Small intestine (tissue), 7 donors: ENCODE measurements at regions not wholly inside any gene's neighbourhood (a gene's known extent, or its start where the extent isn't known, plus 50 kb on each side); places are given as distances from the start of the nearest gene placed in this dataset.

Source experiments
- DNase-seq, 2 donors: peaks; one replicate each; pipeline versions ENCODE4 v3.0.0 to v3.0.0-alpha.2; 2013
- FAIRE-seq: peaks from 2 replicates; lab custom pipeline; 2012; peaks lifted over from hg19 to GRCh38; lab: Jason Lieb, UNC
- H3K27ac ChIP-seq, 3 donors: one replicate each; pipeline ENCODE4 v1.5.1; 2013; ENCODE audit warnings: low read length in 2 of 3, mild to moderate bottlenecking in 2 of 3, control low read depth in 1 of 3, inconsistent platforms in 1 of 3, low read depth in 1 of 3, moderate library complexity in 1 of 3
- H3K27me3 ChIP-seq, 3 donors: one replicate each; pipeline ENCODE4 v1.6.1; 2013; ENCODE audit warnings: low read length in 3 of 3, inconsistent platforms in 1 of 3; ENCODE audit not compliant: control insufficient read depth in 3 of 3, insufficient read depth in 3 of 3
- H3K36me3 ChIP-seq, 3 donors: one replicate each; pipeline ENCODE4 v1.6.1; 2013; ENCODE audit warnings: low read length in 3 of 3, inconsistent platforms in 1 of 3, low read depth in 1 of 3, mild to moderate bottlenecking in 1 of 3, moderate library complexity in 1 of 3; ENCODE audit not compliant: control insufficient read depth in 3 of 3, insufficient read depth in 2 of 3
- H3K4me1 ChIP-seq, 3 donors: one replicate each; pipeline ENCODE4 v1.6.1; 2013; ENCODE audit warnings: low read length in 2 of 3, inconsistent platforms in 1 of 3, low read depth in 1 of 3, mild to moderate bottlenecking in 1 of 3, moderate library complexity in 1 of 3; ENCODE audit not compliant: control insufficient read depth in 3 of 3, insufficient read depth in 2 of 3
- H3K4me3 ChIP-seq, 3 donors: one replicate each; pipeline ENCODE4 v1.5.1; 2013; ENCODE audit warnings: low read length in 3 of 3, control low read depth in 1 of 3, inconsistent platforms in 1 of 3, low read depth in 1 of 3, mild to moderate bottlenecking in 1 of 3, moderate library complexity in 1 of 3
- H3K9me3 ChIP-seq, 2 donors: one replicate each; pipeline ENCODE4 v1.6.1; 2013; ENCODE audit warnings: low read depth in 1 of 2, low read length in 1 of 2; ENCODE audit not compliant: control insufficient read depth in 2 of 2, insufficient read depth in 1 of 2
- WGBS, 3 donors: extraction: QIAGEN DNeasy Blood & Tissue Kit; methylation state at CpG; one replicate each; pipeline ENCODE4 v1.1.7; 2013; 5-methylcytosine and 5-hydroxymethylcytosine counted together
- donor health status: healthy with polysubstance abuse.
- donor health status: control.
- donor health status: control.
- donor health status: Bipolar disorder and iron deficiency.
- donor health status: healthy.

DNA sequence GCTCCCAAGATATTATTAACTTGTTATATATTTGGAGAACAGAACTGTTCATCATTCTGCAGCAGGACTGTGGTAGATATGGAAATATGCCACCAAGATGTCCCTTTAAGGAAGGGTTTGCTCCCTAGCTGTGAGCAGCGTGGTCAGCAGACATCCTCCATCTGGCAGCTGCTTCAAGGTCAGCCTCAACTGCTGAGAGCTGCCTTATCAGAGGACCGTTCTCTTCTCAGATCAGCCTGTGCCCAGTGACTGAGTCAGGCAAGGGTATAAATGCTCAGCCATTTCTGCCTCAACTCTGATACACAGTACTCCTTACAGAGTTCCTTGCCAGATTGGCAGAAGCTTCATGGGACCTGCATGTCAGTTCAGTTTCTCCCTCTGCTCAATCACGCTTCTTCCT, 63.4 kb upstream of the MAGEB2 start:
- Histone ChIP-seq H3K27ac (no peak overlapping the region), H3K27me3 (no peaks in the 10 kb centered on the region), H3K4me1 (no peaks in the 10 kb centered on the region), H3K36me3 (no peaks in the 10 kb centered on the region), H3K9me3 (no peaks in the 10 kb centered on the region), H3K4me3 (no peak overlapping the region)
- no peak for FAIRE-seq
- no peak for DNase-seq
- WGBS, 3 donors = 52 to 68% (median 67%) methylated on average over 3 of the region's 3 CpGs

DNA sequence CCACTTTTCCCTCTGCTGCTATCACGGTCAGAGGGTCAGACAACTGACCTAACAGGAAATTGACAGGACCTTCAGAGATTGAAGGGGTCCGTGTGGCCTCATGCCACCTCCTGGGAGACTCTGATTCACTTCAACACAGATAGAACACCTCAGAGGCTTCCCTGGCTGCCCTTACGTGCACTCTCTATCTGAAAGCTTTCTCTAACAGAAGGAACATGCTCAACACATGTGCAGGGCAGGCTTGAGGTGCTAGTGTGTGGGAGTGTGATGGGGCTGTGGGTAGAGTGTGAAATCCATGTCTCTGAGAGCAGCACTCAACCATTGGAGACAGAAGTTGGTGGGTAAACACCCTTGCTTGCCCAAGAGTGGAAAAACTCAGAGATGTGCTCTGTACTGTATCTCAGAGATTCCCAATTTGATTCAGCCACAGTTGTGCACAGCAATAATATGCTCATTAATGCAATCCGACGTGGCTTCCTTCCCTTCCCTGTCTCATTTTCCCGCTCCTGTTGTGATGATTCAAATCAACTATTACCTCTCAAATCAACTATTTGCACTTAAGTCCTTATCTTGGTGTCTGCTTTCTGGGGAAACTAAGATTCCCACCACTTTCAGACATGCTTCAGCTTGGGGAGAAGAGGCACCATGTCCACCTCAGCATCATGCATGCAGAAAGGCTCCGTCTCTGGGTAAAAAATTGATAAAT, 62.0 kb upstream of the MAGEB2 start:
- H3K27ac ChIP-seq = no peak overlapping the region
- H3K36me3 ChIP-seq = no peaks in the 10 kb centered on the region
- FAIRE-seq = no peak
- no peaks in the 10 kb centered on the region for H3K27me3 ChIP-seq
- no peaks in the 10 kb centered on the region for H3K9me3 ChIP-seq
- H3K4me1 ChIP-seq = no peaks in the 10 kb centered on the region
- no peak overlapping the region for H3K4me3 ChIP-seq
- DNase-seq = no peak
- WGBS, 3 donors = 46 to 74% (median 49%) methylated on average over 7 of the region's 7 CpGs

DNA sequence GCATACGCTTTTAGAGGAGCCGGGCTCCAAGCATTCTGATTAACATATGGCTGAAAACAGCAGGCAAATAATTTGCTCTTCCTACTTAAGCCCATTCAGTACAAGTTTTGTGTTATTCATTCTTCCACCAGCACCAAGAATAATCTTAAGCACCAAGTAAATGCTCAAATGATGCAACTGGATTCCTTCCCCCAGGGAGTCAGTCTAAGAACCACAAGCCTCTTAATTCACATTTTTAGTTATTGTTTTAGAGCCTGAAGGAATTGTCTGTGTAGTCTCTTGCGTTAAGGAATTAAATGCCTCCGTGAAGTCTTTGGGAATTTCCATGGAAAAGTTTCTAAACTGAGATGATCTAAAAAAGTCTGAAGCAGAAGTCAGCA, 61.5 kb upstream of the MAGEB2 start:
- Histone ChIP-seq H3K27ac (no peak overlapping the region), H3K36me3 (no peaks in the 10 kb centered on the region), H3K4me1 (no peaks in the 10 kb centered on the region), H3K4me3 (no peak overlapping the region), H3K27me3 (no peaks in the 10 kb centered on the region), H3K9me3 (no peaks in the 10 kb centered on the region)
- WGBS, 3 donors = 74 to 88% (median 85%) methylated on average over 4 of the region's 4 CpGs
- FAIRE-seq (no peak), DNase-seq (no peak)

DNA sequence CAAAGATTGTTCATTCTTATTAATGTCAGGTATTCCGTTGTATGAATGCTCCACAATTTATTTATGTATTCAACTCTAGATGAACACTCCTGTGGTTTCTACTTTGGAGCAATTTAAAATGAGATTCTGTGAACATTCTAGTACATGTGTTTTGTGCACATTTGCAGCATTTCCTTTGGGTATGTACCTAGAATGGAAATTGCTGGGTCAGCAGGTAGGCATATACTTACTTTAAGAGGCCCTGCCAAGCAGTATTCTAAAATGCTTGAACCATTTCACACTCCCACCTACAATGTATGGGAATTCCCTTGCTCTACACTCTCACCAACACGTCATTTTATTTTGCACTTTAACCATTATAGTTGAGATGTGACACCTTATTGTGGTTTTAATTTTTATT, 59.4 kb upstream of the MAGEB2 start:
- Histone ChIP-seq H3K9me3 (no peaks in the 10 kb centered on the region), H3K27me3 (no peaks in the 10 kb centered on the region), H3K4me3 (no peak overlapping the region), H3K4me1 (no peaks in the 10 kb centered on the region), H3K27ac (no peak overlapping the region), H3K36me3 (no peaks in the 10 kb centered on the region)
- WGBS, 3 donors = 74 to 83% (median 78%) methylated on average over 2 of the region's 2 CpGs
- FAIRE-seq (no peak), DNase-seq (no peak)

DNA sequence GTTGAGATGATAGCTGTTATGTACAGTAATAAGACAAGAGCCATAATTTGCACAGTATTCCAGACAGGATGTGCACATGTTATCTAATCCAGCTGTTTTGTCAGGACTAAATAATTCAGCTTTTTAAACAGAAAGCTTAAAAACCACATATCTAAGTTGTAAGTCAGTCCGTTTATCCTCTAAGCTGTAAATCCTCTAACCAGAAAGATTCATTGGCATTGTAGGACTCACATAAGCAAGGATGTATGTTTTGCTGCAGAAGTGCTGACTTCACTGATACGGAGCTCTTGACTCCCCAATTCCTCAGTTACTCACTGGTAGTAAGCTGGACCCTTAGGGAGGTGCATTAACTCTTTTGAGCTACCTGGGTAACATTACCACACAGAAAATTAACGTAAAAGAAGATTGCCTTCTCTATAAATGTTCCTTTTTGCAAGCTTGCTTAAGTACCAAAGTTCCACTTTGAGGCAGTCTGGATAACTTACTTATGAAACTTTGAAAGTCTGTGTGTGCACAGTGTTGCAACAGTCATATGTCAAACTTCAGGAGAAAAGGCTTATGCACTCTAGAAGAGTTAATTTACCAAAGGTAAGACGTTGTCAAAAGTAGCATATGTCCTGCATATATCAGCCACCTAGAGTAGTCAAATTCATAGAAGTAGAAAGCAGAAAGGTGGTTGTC, 58.3 kb upstream of the MAGEB2 start:
- no peak overlapping the region for H3K4me3 ChIP-seq
- no peaks in the 10 kb centered on the region for H3K9me3 ChIP-seq
- WGBS, 3 donors = 55 to 68% (median 56%) methylated on average over 4 of the region's 4 CpGs
- no peaks in the 10 kb centered on the region for H3K36me3 ChIP-seq
- no peak for DNase-seq
- FAIRE-seq = no peak
- H3K27ac ChIP-seq = no peak overlapping the region
- H3K27me3 ChIP-seq = no peaks in the 10 kb centered on the region
- H3K4me1 ChIP-seq = no peaks in the 10 kb centered on the region

DNA sequence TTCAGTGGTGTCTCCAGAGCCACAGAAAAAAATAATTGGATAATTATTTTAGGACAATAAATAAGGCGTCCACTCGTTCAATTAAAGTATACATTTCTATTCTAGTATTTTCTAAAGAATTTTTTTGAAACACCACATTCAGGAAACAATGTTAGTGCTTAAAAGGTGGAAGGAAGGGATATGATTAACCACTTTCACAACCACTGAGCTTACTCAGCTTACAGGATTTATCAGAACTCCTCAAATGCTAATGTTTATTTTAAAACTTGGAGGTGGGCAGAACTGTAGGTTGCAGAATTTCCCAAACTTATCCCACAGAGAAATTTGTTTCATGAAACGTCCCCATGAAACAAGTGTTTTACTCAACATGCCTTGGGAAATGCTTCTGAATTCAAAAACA, 54.3 kb upstream of the MAGEB2 start:
- FAIRE-seq = no peak
- Histone ChIP-seq H3K4me3 (no peak overlapping the region), H3K36me3 (no peaks in the 10 kb centered on the region), H3K9me3 (no peaks in the 10 kb centered on the region), H3K4me1 (no peaks in the 10 kb centered on the region), H3K27me3 (no peaks in the 10 kb centered on the region), H3K27ac (no peak overlapping the region)
- WGBS, 3 donors = 38 to 44% (median 41%) methylated on average over 3 of the region's 3 CpGs
- no peak for DNase-seq
